SK-N-SH treated with all-trans-retinoic acid at 6 μM for 48 hours (cell line): ENCODE measurements at regions not wholly inside any gene's neighbourhood (a gene's known extent, or its start where the extent isn't known, plus 50 kb on each side); places are given as distances from the start of the nearest gene placed in this dataset.
"Not testable (repeated sequence)": the region's sequence is repeated elsewhere in the genome, so short reads cannot be mapped to it uniquely, and the experiment has no call there.

ENCODE experiments used
- ATAC-seq: fragments of 200-7000 bp; cut with Tn5 transposase; 3 replicates; pipeline ENCODE4 v1.9.1; 2020; ENCODE audit warnings: mild to moderate bottlenecking, moderate library complexity
- ARNTL ChIP-seq: fragments of 450-650 bp; formaldehyde crosslinking; IDR thresholded peaks from 2 replicates; pipeline ENCODE4 v1.5.0; 2020; ENCODE audit warnings: low read depth, mild to moderate bottlenecking, moderate library complexity, borderline replicate concordance
- BACH2 ChIP-seq: fragments of 250-450 bp; sonication (Bioruptor Pico); IDR thresholded peaks from 2 replicates; pipeline ENCODE4 v1.9.0; 2021; ENCODE audit warnings: mild to moderate bottlenecking, borderline replicate concordance
- CSDC2 ChIP-seq: fragments of 250-450 bp; sonication (Bioruptor Pico); IDR thresholded peaks from 2 replicates; pipeline ENCODE4 v1.5.0; 2020; ENCODE audit warnings: mild to moderate bottlenecking, moderate library complexity
- CSRNP3 ChIP-seq: fragments of 250-450 bp; sonication (Bioruptor Pico); IDR thresholded peaks from 2 replicates; pipeline ENCODE4 v1.5.1; 2021; ENCODE audit warnings: mild to moderate bottlenecking, moderate library complexity
- ESRRG ChIP-seq: fragments of 250-450 bp; sonication (Bioruptor Pico); IDR thresholded peaks from 2 replicates; pipeline ENCODE4 v1.6.1; 2021; ENCODE audit warnings: mild to moderate bottlenecking
- GLIS3 ChIP-seq: fragments of 250-450 bp; sonication (Bioruptor Pico); IDR thresholded peaks from 2 replicates; pipeline ENCODE4 v1.5.0; 2020; ENCODE audit warnings: mild to moderate bottlenecking, moderate library complexity
- ISL1 ChIP-seq: fragments of 250-450 bp; sonication (Bioruptor Pico); IDR thresholded peaks from 2 replicates; pipeline ENCODE4 v2.1.2; 2022; ENCODE audit warnings: mild to moderate bottlenecking, moderate library complexity
- OSR1 ChIP-seq: fragments of 250-450 bp; sonication (Bioruptor Pico); IDR thresholded peaks from 2 replicates; pipeline ENCODE4 v1.8.0; 2022; ENCODE audit warnings: moderate library complexity, mild to moderate bottlenecking, inconsistent platforms
- PATZ1 ChIP-seq: fragments of 250-450 bp; sonication (Bioruptor Pico); IDR thresholded peaks from 2 replicates; pipeline ENCODE4 v1.8.0; 2020; ENCODE audit warnings: mild to moderate bottlenecking, moderate library complexity, borderline replicate concordance
- POU6F1 ChIP-seq: fragments of 250-450 bp; sonication (Bioruptor Pico); IDR thresholded peaks from 2 replicates; pipeline ENCODE4 v1.8.0; 2021; ENCODE audit warnings: low read depth, mild to moderate bottlenecking, moderate library complexity, borderline replicate concordance
- PPARA ChIP-seq: fragments of 250-450 bp; sonication (Bioruptor Pico); IDR thresholded peaks from 2 replicates; pipeline ENCODE4 v1.5.0; 2020; ENCODE audit warnings: mild to moderate bottlenecking, borderline replicate concordance
- RARB ChIP-seq: fragments of 250-450 bp; sonication (Bioruptor Pico); IDR thresholded peaks from 2 replicates; pipeline ENCODE4 v1.8.0; 2021; ENCODE audit warnings: mild to moderate bottlenecking, moderate library complexity
- SNAI2 ChIP-seq: fragments of 250-450 bp; sonication (Bioruptor Pico); IDR thresholded peaks from 2 replicates; pipeline ENCODE4 v1.5.0; 2020; ENCODE audit warnings: mild to moderate bottlenecking, moderate library complexity
- TCF4 ChIP-seq: fragments of 250-450 bp; sonication (Bioruptor Pico); IDR thresholded peaks from 2 replicates; pipeline ENCODE4 v1.8.0; 2021; ENCODE audit warnings: mild to moderate bottlenecking, moderate library complexity, borderline replicate concordance
- TOX ChIP-seq: fragments of 250-450 bp; sonication (Bioruptor Pico); IDR thresholded peaks from 2 replicates; pipeline ENCODE4 v1.8.0; 2021; ENCODE audit warnings: mild to moderate bottlenecking, moderate library complexity, borderline replicate concordance
- TSHZ2 ChIP-seq: fragments of 250-450 bp; sonication (Bioruptor Pico); IDR thresholded peaks from 2 replicates; pipeline ENCODE4 v1.5.0; 2020; ENCODE audit warnings: mild to moderate bottlenecking, moderate library complexity
- ZC3H10 ChIP-seq: fragments of 250-450 bp; sonication (Bioruptor Pico); IDR thresholded peaks from 2 replicates; pipeline ENCODE4 v1.5.1; 2021; ENCODE audit warnings: mild to moderate bottlenecking, moderate library complexity
- ZFP3 ChIP-seq: fragments of 250-450 bp; sonication (Bioruptor Pico); IDR thresholded peaks from 2 replicates; pipeline ENCODE4 v1.5.0; 2020; ENCODE audit warnings: mild to moderate bottlenecking, moderate library complexity
- ZFP30 ChIP-seq: fragments of 450-650 bp; formaldehyde crosslinking; IDR thresholded peaks from 2 replicates; pipeline ENCODE4 v1.5.0; 2022; ENCODE audit warnings: mild to moderate bottlenecking, moderate library complexity
- ZNF8 ChIP-seq: fragments of 450-650 bp; formaldehyde crosslinking; IDR thresholded peaks from 2 replicates; pipeline ENCODE4 v1.5.0; 2020; ENCODE audit warnings: mild to moderate bottlenecking, moderate library complexity

GRCh38 chr4:101647710-101648034 lies 142.9 kb upstream of the BANK1 start (continued):
- TF ChIP-seq BACH2 (CRISPR knock-in tag) = no peak
- TF ChIP-seq, all 23 proteins: peak for 0

GRCh38 chr4:101644516-101644915 lies 146.0 kb upstream of the BANK1 start:
- no peak for ATAC-seq
- TF ChIP-seq ZFP3 (CRISPR knock-in tag) = no peak
- TF ChIP-seq ESRRG = no peak
- no peak for TF ChIP-seq ZNF8
- TF ChIP-seq ZFP30 = no peak
- TF ChIP-seq TCF4 (CRISPR knock-in tag) = no peak
- TF ChIP-seq PATZ1 (CRISPR knock-in tag) = no peak
- no peak for TF ChIP-seq ISL1 (CRISPR knock-in tag)
- no peak for TF ChIP-seq ARNTL (CRISPR knock-in tag)
- no peak for TF ChIP-seq CSRNP3 (CRISPR knock-in tag)
- no peak for TF ChIP-seq CSDC2
- no peak for TF ChIP-seq SNAI2 (CRISPR knock-in tag)
- no peak for TF ChIP-seq TSHZ2 (CRISPR knock-in tag)
- TF ChIP-seq ZC3H10 (CRISPR knock-in tag) = no peak
- no peak for TF ChIP-seq GLIS3

GRCh38 chr4:101643186-101643837 lies 147.2 kb upstream of the BANK1 start:
- no peak for TF ChIP-seq POU6F1 (CRISPR knock-in tag)
- TF ChIP-seq OSR1 (CRISPR knock-in tag) = no peak
- no peak for TF ChIP-seq TSHZ2 (CRISPR knock-in tag)
- no peak for TF ChIP-seq RARB (CRISPR knock-in tag)
- no peak for TF ChIP-seq CSDC2
- no peak for TF ChIP-seq PPARA
- TF ChIP-seq GLIS3 = no peak
- TF ChIP-seq TOX (CRISPR knock-in tag) = no peak
- no peak for ATAC-seq

GRCh38 chr4:101632766-101633165 lies 157.8 kb upstream of the BANK1 start:
- ATAC-seq = not testable (repeated sequence)
